Spleen (tissue), 7 donors: ENCODE measurements at regions not wholly inside any gene's neighbourhood (a gene's known extent, or its start where the extent isn't known, plus 50 kb on each side); places are given as distances from the start of the nearest gene placed in this dataset.

Experiments
- CTCF ChIP-seq, 11 experiments: fragments of 200-600 bp in 7 of 11; fragments of 450-650 bp in 4 of 11; sonication (generic) in 4 of 11; IDR thresholded peaks in 8 of 11; conservative IDR thresholded peaks in 3 of 11; 1 replicate in 7 of 11; 2 replicates in 4 of 11; pipeline versions ENCODE4 v1.4.0 to v1.8.0; 2016 to 2021; ENCODE audit warnings: antibody characterized with exemption in 11 of 11, inconsistent platforms in 4 of 11, mild to moderate bottlenecking in 1 of 11
- POLR2A ChIP-seq, 3 donors: fragments of 450-650 bp; IDR thresholded peaks; one replicate each; pipeline ENCODE4 v1.5.1; 2017; ENCODE audit warnings: antibody characterized with exemption in 3 of 3, mild to moderate bottlenecking in 1 of 3
- donor health status: DM: no; HTN: no; CAD: no; lungs with moderate emphysema.
- donor health status: DM: no; HTN: no; CAD: no.
- donor health status: DM: no; HTN: no; CAD: no.

GRCh38 chr9:100856238-100856637 is 172.3 kb upstream of the PLPPR1 start:
- no peak for TF ChIP-seq CTCF (IDR thresholded peaks at IDR 0.05 in 8 of 11, conservative IDR thresholded peaks at IDR 0.05 in 3 of 11)
- TF ChIP-seq POLR2A (IDR thresholded peaks at IDR 0.05): no peak
